H1 (cell line): ENCODE measurements at regions not wholly inside any gene's neighbourhood (a gene's known extent, or its start where the extent isn't known, plus 50 kb on each side); places are given as distances from the start of the nearest gene placed in this dataset.

Source experiments
- CTCF ChIA-PET: fragments of 300-600 bp; sonication (Branson Sonifier 250); formaldehyde crosslinking; loops from one replicate; lab custom pipeline; 2021; ENCODE audit not compliant: partially characterized antibody; lab: Charles Lee
- POLR2A ChIA-PET: fragments of 300-600 bp; sonication (Branson Sonifier 250); formaldehyde crosslinking; loops from one replicate; lab custom pipeline; 2021; ENCODE audit warnings: inconsistent platforms; ENCODE audit not compliant: partially characterized antibody; lab: Charles Lee
- DNase-seq, 2 experiments: peaks; one replicate each; pipeline versions ENCODE4 v3.0.0 to v3.0.0-alpha.2; 2010 to 2022; ENCODE audit warnings: low spot score in 2 of 2, low read depth in 1 of 2, mixed read lengths in 1 of 2
- FAIRE-seq: peaks from 2 replicates; lab custom pipeline; 2011; peaks lifted over from hg19 to GRCh38; lab: Jason Lieb, UNC
- H2AFZ ChIP-seq: 2 replicates; pipeline ENCODE4 v1.8.1; 2012; ENCODE audit warnings: low read length, inconsistent platforms
- H2AK5ac ChIP-seq: 2 replicates; pipeline ENCODE4 v1.6.1; 2013; ENCODE audit warnings: low read depth, low read length
- H2BK120ac ChIP-seq: replicated peaks from 2 replicates; pipeline ENCODE3; 2013; ENCODE audit warnings: low read depth, low read length, inconsistent platforms
- H2BK12ac ChIP-seq: 2 replicates; pipeline ENCODE4 v1.6.1; 2013; ENCODE audit warnings: low read depth, low read length
- H2BK15ac ChIP-seq: 2 replicates; pipeline ENCODE4 v1.6.1; 2013; ENCODE audit warnings: low read length
- H2BK20ac ChIP-seq: 2 replicates; pipeline ENCODE4 v1.6.1; 2013; ENCODE audit warnings: low read length
- H2BK5ac ChIP-seq: 2 replicates; pipeline ENCODE4 v1.6.1; 2013; ENCODE audit warnings: low read depth, low read length
- H3K14ac ChIP-seq: 2 replicates; pipeline ENCODE4 v1.6.1; 2013; ENCODE audit warnings: inconsistent platforms; ENCODE audit not compliant: insufficient read length
- H3K18ac ChIP-seq: 2 replicates; pipeline ENCODE4 v1.6.1; 2013; ENCODE audit warnings: low read length; ENCODE audit errors: extremely low read depth
- H3K23ac ChIP-seq: 2 replicates; pipeline ENCODE4 v1.6.1; 2013; ENCODE audit warnings: inconsistent platforms; ENCODE audit not compliant: insufficient read length
- H3K23me2 ChIP-seq: 2 replicates; pipeline ENCODE4 v1.6.1; 2013; ENCODE audit warnings: low read depth, low read length
- H3K27ac ChIP-seq: 2 replicates; pipeline ENCODE4 v1.6.1; 2011; ENCODE audit warnings: low read depth, low read length, inconsistent platforms
- H3K27me3 ChIP-seq, 4 experiments: replicated peaks in 1 of 4; 1 replicate in 1 of 4; 2 replicates in 3 of 4; pipeline versions ENCODE4 v1.6.1 to v1.8.1; 2011 to 2013; ENCODE audit warnings: low read length in 3 of 4, mild to moderate bottlenecking in 3 of 4, inconsistent platforms in 2 of 4, mixed read lengths in 2 of 4, moderate library complexity in 1 of 4; ENCODE audit not compliant: control insufficient read depth in 3 of 4, insufficient read depth in 3 of 4; ENCODE audit errors: extremely low read depth in 1 of 4
- H3K36me3 ChIP-seq, 4 experiments: 2 replicates each; pipeline versions ENCODE4 v1.6.1 to v1.8.1; 2011 to 2013; ENCODE audit warnings: mild to moderate bottlenecking in 4 of 4, low read length in 3 of 4, moderate library complexity in 2 of 4, control low read depth in 1 of 4, inconsistent platforms in 1 of 4; ENCODE audit not compliant: insufficient read depth in 4 of 4, control insufficient read depth in 2 of 4
- H3K4ac ChIP-seq: replicated peaks from 2 replicates; pipeline ENCODE3; 2013; ENCODE audit warnings: low read length, low read depth, mixed read lengths, inconsistent platforms; ENCODE audit not compliant: insufficient read length
- H3K4me1 ChIP-seq, 4 experiments: replicated peaks in 1 of 4; 1 replicate in 1 of 4; 2 replicates in 3 of 4; pipeline versions ENCODE4 v1.6.1 to v1.8.1; 2011 to 2013; ENCODE audit warnings: low read length in 3 of 4, inconsistent platforms in 2 of 4, mixed read lengths in 1 of 4; ENCODE audit not compliant: insufficient read depth in 4 of 4, control insufficient read depth in 3 of 4
- H3K4me2 ChIP-seq, 2 experiments: 2 replicates each; pipeline versions ENCODE4 v1.6.1 to v1.8.1; 2011 to 2013; ENCODE audit warnings: low read depth in 2 of 2, low read length in 2 of 2, control low read depth in 1 of 2, inconsistent platforms in 1 of 2, mild to moderate bottlenecking in 1 of 2; ENCODE audit not compliant: insufficient read depth in 1 of 2
- H3K4me3 ChIP-seq, 4 experiments: fragments of 200-600, 300-600 bp in 1 of 4; sonication (generic), shearing (Covaris generic), sonication (Bioruptor Twin) in 1 of 4; 2 replicates each; pipeline versions ENCODE4 v1.5.1 to v1.8.1; 2011 to 2016; ENCODE audit warnings: low read length in 4 of 4, low read depth in 3 of 4, control low read depth in 2 of 4, inconsistent platforms in 2 of 4, mild to moderate bottlenecking in 2 of 4, mixed read lengths in 1 of 4, moderate library complexity in 1 of 4; ENCODE audit not compliant: insufficient read depth in 2 of 4; ENCODE audit errors: extremely low read depth in 1 of 4
- H3K56ac ChIP-seq: replicated peaks from 2 replicates; pipeline ENCODE3; 2013; ENCODE audit warnings: low read depth, mild to moderate bottlenecking, mixed read lengths, low read length, inconsistent platforms; ENCODE audit not compliant: insufficient read length
- H3K79me1 ChIP-seq: 2 replicates; pipeline ENCODE4 v1.6.1; 2013; ENCODE audit warnings: low read depth, low read length, control low read depth
- H3K79me2 ChIP-seq, 2 experiments: 2 replicates each; pipeline versions ENCODE4 v1.6.1 to v1.8.1; 2012 to 2013; ENCODE audit warnings: low read length in 2 of 2, mild to moderate bottlenecking in 2 of 2, inconsistent platforms in 1 of 2; ENCODE audit not compliant: insufficient read depth in 2 of 2, control insufficient read depth in 1 of 2
- H3K9ac ChIP-seq, 4 experiments: replicated peaks in 1 of 4; 1 replicate in 1 of 4; 2 replicates in 3 of 4; pipeline versions ENCODE4 v1.6.1 to v1.8.1; 2011 to 2013; ENCODE audit warnings: low read depth in 3 of 4, low read length in 3 of 4, control low read depth in 2 of 4, mild to moderate bottlenecking in 2 of 4, moderate library complexity in 2 of 4, inconsistent platforms in 1 of 4; ENCODE audit errors: extremely low read depth in 1 of 4
- H3K9me3 ChIP-seq, 2 experiments: 2 replicates each; pipeline versions ENCODE4 v1.6.1 to v1.8.1; 2012 to 2013; ENCODE audit warnings: mild to moderate bottlenecking in 2 of 2, moderate library complexity in 2 of 2, control low read depth in 1 of 2, inconsistent platforms in 1 of 2, low read depth in 1 of 2, low read length in 1 of 2, mixed read lengths in 1 of 2; ENCODE audit not compliant: insufficient read depth in 2 of 2
- H4K20me1 ChIP-seq, 2 experiments: replicated peaks in 1 of 2; 2 replicates each; pipeline versions ENCODE3 to v1.8.1; 2011 to 2013; ENCODE audit warnings: inconsistent platforms in 2 of 2, low read length in 2 of 2, mild to moderate bottlenecking in 1 of 2; ENCODE audit not compliant: insufficient read depth in 2 of 2, control insufficient read depth in 1 of 2
- H4K5ac ChIP-seq: 2 replicates; pipeline ENCODE4 v1.6.1; 2013; ENCODE audit warnings: low read length, low read depth, mixed read lengths, inconsistent platforms; ENCODE audit not compliant: insufficient read length
- H4K8ac ChIP-seq: 2 replicates; pipeline ENCODE4 v1.8.0; 2013; ENCODE audit warnings: mild to moderate bottlenecking, moderate library complexity, low read length, inconsistent platforms; ENCODE audit not compliant: insufficient read depth; ENCODE audit errors: extremely low read depth
- H4K91ac ChIP-seq: replicated peaks from 2 replicates; pipeline ENCODE3; 2013; ENCODE audit warnings: low read length, mixed read lengths, inconsistent platforms; ENCODE audit not compliant: insufficient read length
- ASH2L ChIP-seq: fragments of 200-600, 300-600 bp; sonication (generic); IDR thresholded peaks from one replicate; pipeline ENCODE4 v1.7.1; 2017; ENCODE audit warnings: low read length
- BRCA1 ChIP-seq: IDR thresholded peaks from 2 replicates; pipeline ENCODE4 v1.6.1; 2012; ENCODE audit warnings: low read depth, low read length, improper control_type of control experiment
- CEBPB ChIP-seq: IDR thresholded peaks from 2 replicates; pipeline ENCODE4 v1.6.1; 2012; ENCODE audit warnings: low read depth, low read length
- CHD2 ChIP-seq: IDR thresholded peaks from 2 replicates; pipeline ENCODE4 v1.6.1; 2012; ENCODE audit warnings: low read length, improper control_type of control experiment
- EZH2 ChIP-seq: fragments of 200-600 bp; sonication (generic); IDR thresholded peaks from 2 replicates; pipeline ENCODE4 v1.7.1; 2012; ENCODE audit warnings: low read depth, mild to moderate bottlenecking, moderate library complexity, low read length, inconsistent platforms; ENCODE audit not compliant: severe bottlenecking
- HDAC2 ChIP-seq, 2 experiments: fragments of 300-600 bp in 1 of 2; sonication (generic) in 1 of 2; IDR thresholded peaks; 2 replicates each; pipeline ENCODE4 v1.6.1; 2011 to 2012; ENCODE audit warnings: low read depth in 2 of 2, low read length in 2 of 2, mild to moderate bottlenecking in 2 of 2, moderate library complexity in 2 of 2, borderline replicate concordance in 1 of 2, inconsistent platforms in 1 of 2
- NANOG ChIP-seq: IDR thresholded peaks from 2 replicates; pipeline ENCODE4 v1.6.1; 2011; ENCODE audit warnings: low read length, low read depth, mild to moderate bottlenecking, inconsistent platforms; ENCODE audit not compliant: insufficient read depth, poor library complexity, severe bottlenecking
- NRF1 ChIP-seq: IDR thresholded peaks from 2 replicates; pipeline ENCODE4 v1.6.1; 2011; ENCODE audit warnings: mild to moderate bottlenecking, low read depth, low read length, improper control_type of control experiment
- RAD21 ChIP-seq, 2 experiments: IDR thresholded peaks in 1 of 2; conservative IDR thresholded peaks in 1 of 2; 2 replicates each; pipeline ENCODE4 v1.6.1; 2011; ENCODE audit warnings: low read depth in 2 of 2, low read length in 2 of 2, improper control_type of control experiment in 1 of 2, inconsistent platforms in 1 of 2, mild to moderate bottlenecking in 1 of 2, moderate library complexity in 1 of 2
- RFX5 ChIP-seq: IDR thresholded peaks from 2 replicates; pipeline ENCODE4 v1.6.1; 2011; ENCODE audit warnings: low read depth, low read length, improper control_type of control experiment, borderline replicate concordance
- TEAD4 ChIP-seq: IDR thresholded peaks from 2 replicates; pipeline ENCODE4 v1.6.1; 2012; ENCODE audit warnings: low read depth, low read length, inconsistent platforms, mixed read lengths
- YY1 ChIP-seq: IDR thresholded peaks from 2 replicates; pipeline ENCODE4 v1.6.1; 2011; ENCODE audit warnings: low read depth, mild to moderate bottlenecking, low read length
- WGBS, 2 experiments: shearing (Covaris generic) in 1 of 2; methylation state at CpG; one replicate each; pipeline versions ENCODE4 v1.1.6 to v1.1.7; 2013 to 2015; ENCODE audit warnings: low lambda C conversion rate in 2 of 2, mixed read lengths in 2 of 2, inconsistent platforms in 1 of 2, low coverage in 1 of 2, missing lambda C conversion rate in 1 of 2; ENCODE audit not compliant: insufficient replicate concordance in 2 of 2, insufficient coverage in 1 of 2, insufficient read length in 1 of 2; ENCODE audit errors: extremely low coverage in 1 of 2, missing lambda C conversion rate in 1 of 2; 5-methylcytosine and 5-hydroxymethylcytosine counted together
- TF ChIP-seq, protein P1 (sequence below): IDR thresholded peaks from 2 replicates; pipeline ENCODE4 v1.6.1; 2012; ENCODE audit warnings: inconsistent platforms

- H2BK20ac ChIP-seq: no peak overlapping the region
- H3K23me2 ChIP-seq: no peaks in the 10 kb centered on the region
- H3K79me1 ChIP-seq: no peaks in the 10 kb centered on the region
- H3K9me3 ChIP-seq: no peaks in the 10 kb centered on the region
- no peak overlapping the region for H2AK5ac ChIP-seq
- H2BK15ac ChIP-seq: no peak overlapping the region
- H2BK120ac ChIP-seq: no peak overlapping the region
- no peak overlapping the region for H3K4ac ChIP-seq
- peak overlapping the region; percentile 37; the same call in 1 of the 2 replicates for H2BK5ac ChIP-seq
- no peak overlapping the region; the same call in 1 of the 2 replicates for H3K18ac ChIP-seq
- no peak overlapping the region for H3K27ac ChIP-seq
- H3K23ac ChIP-seq: no peak overlapping the region
- FAIRE-seq (peak; percentile 81), DNase-seq (peak; percentile 50 to 54)
- ChIA-PET CTCF (interaction anchor here (0.9 to 2.8 kb wide), 3 partner anchors 9 to 250 kb away, joined by 3 to 5 read pairs (median 3); no protein-coding TSS in a partner anchor), POLR2A (interaction anchor here (1.1 kb wide), 1 partner anchor 10 kb away, joined by 3 read pairs; no protein-coding TSS in a partner anchor)
- H4K20me1 ChIP-seq: no peaks in the 10 kb centered on the region
- no peak overlapping the region for H3K56ac ChIP-seq
- H2AFZ ChIP-seq: no peak overlapping the region
- no peak overlapping the region for H4K91ac ChIP-seq
- H3K4me2 ChIP-seq: peak overlapping the region; percentile 55 to 81
- H4K5ac ChIP-seq: no peak overlapping the region
- H4K8ac ChIP-seq: no peak overlapping the region
- H3K27me3 ChIP-seq: peaks cover 0 to 1% (median 0%) of the 10 kb centered on the region in 4 experiments; a peak in 1 of 7 replicates
- WGBS, 2 experiments: 13% methylated on average over 7 of the region's 7 CpGs; no CpG with 5 or more reads in 1 of the 2 experiments
- H3K14ac ChIP-seq: no peak overlapping the region
- H3K4me3 ChIP-seq: peak overlapping the region in 1 of 4 experiments; percentile 22; a peak in 1 of 8 replicates
- peaks cover 2 to 23% (median 19%) of the 10 kb centered on the region in 4 experiments; a peak in 4 of 7 replicates for H3K4me1 ChIP-seq
- no peak overlapping the region for H3K9ac ChIP-seq
- no peak overlapping the region for H2BK12ac ChIP-seq
- H3K79me2 ChIP-seq: no peaks in the 10 kb centered on the region
- no peaks in the 10 kb centered on the region for H3K36me3 ChIP-seq
- TF ChIP-seq BRCA1: no peak
- TF ChIP-seq RAD21 (IDR thresholded peaks at IDR 0.05 in 1 of 2, conservative IDR thresholded peaks at IDR 0.05 in 1 of 2; ENCODE audit: low read depth in 2 of 2, low read length in 2 of 2): peak in 1 of 2 experiments; percentile 21; a peak in 2 of 4 replicates
- peak; percentile 31; the same call in 1 of the 2 replicates for TF ChIP-seq YY1
- TF ChIP-seq, protein P1, sequence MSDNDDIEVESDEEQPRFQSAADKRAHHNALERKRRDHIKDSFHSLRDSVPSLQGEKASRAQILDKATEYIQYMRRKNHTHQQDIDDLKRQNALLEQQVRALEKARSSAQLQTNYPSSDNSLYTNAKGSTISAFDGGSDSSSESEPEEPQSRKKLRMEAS: no peak
- peak; percentile 10 for TF ChIP-seq NANOG
- TF ChIP-seq CEBPB: no peak
- TF ChIP-seq NRF1: no peak
- no peak for TF ChIP-seq HDAC2 (IDR thresholded peaks at IDR 0.05; ENCODE audit: borderline replicate concordance in 1 of 2, low read depth in 2 of 2, low read length in 2 of 2)
- TF ChIP-seq EZH2: no peak
- TF ChIP-seq TEAD4: 0 out of 2 replicates have a peak, but pooled peaks have one; percentile 19
- no peak for TF ChIP-seq RFX5
- no peak for TF ChIP-seq CHD2
- TF ChIP-seq ASH2L: peak; percentile 38
These were observed 163.8 kb upstream of the CMC1 start for GRCh38 chr3:28077572-28077971.
